LHCN-M2 (cell line): ENCODE measurements at regions not wholly inside any gene's neighbourhood (a gene's known extent, or its start where the extent isn't known, plus 50 kb on each side); places are given as distances from the start of the nearest gene placed in this dataset.

Experiments
- DNase-seq: peaks from one replicate; pipeline ENCODE4 v3.0.0-alpha.2; 2012; ENCODE audit warnings: low read depth

DNA sequence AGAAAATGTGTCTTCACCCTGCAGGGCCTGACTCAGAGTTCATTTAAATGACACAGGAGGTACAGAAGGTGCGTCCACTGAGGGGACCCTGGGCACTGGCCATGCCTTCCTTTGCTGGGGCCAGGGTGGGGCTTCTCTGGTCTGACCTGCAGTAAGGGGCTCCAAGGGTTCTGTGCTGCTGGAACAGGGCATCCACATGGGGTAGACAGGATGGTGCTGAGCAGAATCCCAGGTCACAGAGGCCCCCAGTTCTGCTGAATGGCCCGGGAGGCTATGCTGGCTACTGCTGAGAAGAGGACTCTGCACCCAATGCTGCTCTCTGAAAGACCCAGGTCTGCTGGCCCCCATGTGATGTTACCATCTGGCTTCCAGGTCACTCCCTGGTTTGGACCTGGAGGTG is 150.4 kb upstream of the GGTLC1 start:
- DNase-seq, result no peak

DNA sequence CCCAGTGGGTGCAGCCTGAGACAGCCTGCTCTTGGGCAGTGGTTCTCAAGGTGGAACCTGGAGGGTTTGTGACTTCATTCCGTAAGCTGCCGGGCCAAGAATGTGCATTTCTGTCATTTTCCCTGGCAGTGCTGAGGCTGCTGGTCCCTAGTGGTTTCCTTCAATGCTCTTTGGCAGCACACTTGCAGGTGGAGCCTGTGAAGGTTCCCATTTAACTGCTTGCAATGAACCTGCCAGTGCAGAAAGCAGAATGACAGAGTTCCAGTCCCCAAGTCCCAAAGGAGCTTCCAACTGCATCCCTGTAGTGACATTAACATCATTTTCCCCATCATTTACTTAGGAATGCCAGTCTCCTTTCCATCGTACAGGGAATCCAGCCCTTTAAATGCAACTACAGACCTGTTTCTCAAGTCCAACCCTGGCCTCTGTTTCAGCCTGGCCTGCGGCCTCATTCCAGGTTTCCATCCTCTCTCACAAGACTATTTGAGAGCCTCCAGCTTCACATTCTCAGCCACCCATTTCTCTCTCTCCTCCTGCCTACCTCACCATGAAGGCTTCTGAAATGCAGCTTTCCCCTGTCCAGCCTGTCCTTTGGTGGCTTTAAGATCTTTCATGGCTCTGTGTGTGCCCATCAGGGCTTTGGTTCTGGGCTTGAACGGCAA is 149.7 kb upstream of the GGTLC1 start:
- DNase-seq, result no peak

DNA sequence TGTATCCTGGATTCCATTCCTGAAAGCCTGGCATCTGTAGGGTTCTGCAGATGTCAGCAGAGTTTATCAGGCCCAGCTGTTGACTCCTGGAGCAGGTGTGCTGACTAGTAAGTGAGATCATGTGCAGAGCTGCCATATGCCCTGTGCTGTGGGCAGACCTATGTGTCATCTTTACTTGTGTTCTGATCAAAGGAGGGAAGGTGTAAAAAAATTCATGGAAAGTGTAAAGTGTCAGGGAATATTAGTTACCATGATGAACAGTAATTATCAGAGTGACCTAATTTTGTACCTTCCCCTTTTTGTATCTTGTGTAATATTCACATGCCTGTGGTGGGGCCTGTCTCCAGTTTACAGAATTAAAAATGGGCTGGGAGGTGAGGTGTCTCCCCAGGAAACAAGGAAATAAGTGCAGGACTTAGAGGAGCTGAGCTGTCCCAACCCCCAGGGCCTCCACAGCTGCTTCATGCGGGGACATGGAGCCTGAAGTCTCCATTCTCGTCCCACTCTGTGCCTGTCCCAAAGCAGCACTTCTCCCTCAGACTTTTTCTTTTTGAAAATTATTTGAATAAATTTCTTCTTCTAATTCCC is 148.2 kb upstream of the GGTLC1 start:
- no peak for DNase-seq

DNA sequence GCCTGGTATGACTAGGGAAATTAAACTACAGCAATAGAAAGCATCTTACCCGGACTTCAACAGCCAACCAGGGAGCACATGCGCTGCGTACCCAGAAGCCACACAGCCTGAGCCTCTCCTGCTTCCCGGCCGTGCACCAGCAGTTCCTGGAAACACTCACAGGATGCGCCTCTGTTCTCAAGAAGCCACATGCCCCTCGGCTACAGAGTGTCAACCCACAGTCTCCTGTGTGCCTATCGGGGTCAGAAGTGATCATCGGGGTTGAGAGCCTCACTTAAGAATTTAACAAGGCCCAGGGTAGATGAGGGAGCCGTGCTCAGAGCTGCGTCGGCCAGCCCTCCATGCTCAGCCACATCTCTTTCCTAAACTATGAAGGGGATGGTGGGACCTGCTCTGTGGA is 147.2 kb upstream of the GGTLC1 start:
- no peak for DNase-seq

DNA sequence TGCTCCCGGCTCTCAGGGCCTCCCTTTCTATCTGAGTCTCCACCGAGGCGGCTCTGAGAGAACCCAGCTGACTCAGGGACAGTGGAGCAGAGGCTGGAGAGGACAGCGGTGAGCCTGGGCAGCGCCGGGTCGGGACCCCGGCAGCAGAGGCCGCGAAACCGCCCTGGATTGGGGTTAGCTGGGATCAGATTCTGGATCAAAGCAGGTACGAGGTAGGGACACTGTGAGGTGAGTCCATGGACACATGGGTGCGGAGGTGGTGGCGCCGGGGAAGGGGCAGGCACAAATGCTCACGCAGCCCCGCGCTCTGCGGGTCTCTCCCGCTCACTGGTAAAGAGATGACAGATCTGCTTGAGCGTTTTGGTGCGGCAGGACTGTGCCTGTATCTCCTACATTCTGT is 146.4 kb upstream of the GGTLC1 start:
- DNase-seq, result no peak

DNA sequence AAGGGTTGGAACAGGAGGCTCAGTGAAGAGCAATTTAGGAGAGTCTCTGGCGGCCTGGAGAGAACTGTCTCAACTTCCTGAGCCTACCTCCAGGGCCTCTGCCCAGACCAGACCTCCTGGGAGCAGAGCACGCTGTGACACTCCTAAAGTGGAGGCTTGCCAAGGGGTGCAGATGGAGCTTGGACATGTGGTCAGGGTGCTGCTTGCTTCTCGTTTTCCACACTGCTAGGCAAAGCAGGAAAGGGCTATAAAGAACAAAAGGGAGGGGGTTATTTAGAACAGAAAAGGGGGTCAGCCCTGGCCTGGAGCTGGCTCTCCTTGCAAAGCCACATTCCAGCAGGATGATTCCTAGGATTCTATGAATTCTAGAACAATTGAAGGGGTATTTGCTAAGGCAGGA is 145.7 kb upstream of the GGTLC1 start:
- no peak for DNase-seq

DNA sequence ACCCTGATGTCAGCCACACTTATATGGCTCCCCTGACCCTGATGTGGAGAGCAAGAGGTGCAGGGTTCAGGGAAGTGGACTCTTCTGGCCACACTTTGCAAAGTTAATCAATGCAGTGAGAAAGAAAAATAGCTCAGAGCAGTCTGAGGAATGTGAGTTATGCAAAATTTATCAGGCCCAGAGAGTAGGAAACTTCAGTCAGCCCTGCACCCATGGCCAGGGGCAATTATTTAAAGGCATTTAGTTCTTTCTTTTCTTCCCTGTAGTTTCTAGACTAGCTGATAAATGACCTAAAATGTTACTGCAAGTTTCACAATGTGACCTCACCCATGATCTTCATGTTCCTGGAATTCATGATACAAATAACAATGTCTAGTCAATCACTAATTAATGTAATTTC is 143.7 kb upstream of the GGTLC1 start:
- DNase-seq, result no peak

DNA sequence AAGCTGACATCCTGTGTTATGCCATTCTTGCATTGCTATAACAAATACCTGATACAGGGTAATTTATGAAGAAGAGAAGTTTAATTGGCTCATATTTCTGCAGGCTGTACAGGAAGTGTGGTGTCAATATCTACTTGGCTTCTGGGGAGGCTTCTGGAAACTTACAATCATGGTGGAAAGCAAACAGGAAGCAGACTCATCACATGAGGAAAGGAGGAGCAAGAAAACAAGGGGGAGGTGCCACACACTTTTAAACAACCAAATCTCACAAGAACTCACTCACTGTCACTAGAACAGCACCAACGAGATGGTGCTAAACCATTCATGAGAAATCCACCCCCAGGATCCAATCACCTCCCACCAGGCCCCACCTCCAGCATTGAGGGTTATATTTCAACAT is 143.1 kb upstream of the GGTLC1 start:
- DNase-seq, result no peak

DNA sequence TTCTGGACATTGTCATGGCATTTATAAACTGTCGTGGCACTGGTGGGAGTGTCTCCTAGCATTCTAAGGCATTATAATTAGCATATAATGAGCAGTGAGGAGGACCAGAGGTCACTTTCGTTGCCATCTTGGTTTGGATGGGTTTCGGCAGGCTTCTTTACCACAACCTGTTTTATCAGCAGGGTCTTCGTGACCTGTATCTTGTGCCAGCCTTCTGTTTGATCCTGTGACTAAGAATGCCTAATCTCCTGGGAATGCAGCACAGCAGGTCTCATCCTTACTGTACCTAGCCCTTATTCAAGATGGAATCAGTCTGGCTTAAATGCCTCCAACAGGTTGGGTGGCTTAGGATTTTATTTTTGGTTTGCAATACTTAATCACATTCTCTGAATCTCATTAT is 142.7 kb upstream of the GGTLC1 start:
- DNase-seq, result no peak

DNA sequence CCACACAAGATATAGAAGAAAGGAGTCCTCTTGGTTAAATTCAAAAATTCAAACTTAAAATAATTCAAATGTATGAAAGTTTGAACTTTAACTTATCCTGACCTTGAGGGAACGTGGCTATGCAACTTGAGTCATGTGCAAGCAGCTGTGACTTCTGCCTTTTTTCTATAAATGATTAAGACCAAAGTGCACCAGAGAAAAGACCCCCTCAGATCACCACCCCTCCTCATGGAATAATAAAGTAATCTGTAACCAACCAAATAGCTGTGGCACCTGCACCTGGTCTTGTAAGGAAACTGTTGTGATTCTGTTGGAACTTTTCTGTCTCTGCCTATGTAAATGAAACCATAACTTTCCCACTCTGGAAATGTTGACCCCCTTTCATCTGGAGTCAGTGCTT is 141.1 kb upstream of the GGTLC1 start:
- no peak for DNase-seq

DNA sequence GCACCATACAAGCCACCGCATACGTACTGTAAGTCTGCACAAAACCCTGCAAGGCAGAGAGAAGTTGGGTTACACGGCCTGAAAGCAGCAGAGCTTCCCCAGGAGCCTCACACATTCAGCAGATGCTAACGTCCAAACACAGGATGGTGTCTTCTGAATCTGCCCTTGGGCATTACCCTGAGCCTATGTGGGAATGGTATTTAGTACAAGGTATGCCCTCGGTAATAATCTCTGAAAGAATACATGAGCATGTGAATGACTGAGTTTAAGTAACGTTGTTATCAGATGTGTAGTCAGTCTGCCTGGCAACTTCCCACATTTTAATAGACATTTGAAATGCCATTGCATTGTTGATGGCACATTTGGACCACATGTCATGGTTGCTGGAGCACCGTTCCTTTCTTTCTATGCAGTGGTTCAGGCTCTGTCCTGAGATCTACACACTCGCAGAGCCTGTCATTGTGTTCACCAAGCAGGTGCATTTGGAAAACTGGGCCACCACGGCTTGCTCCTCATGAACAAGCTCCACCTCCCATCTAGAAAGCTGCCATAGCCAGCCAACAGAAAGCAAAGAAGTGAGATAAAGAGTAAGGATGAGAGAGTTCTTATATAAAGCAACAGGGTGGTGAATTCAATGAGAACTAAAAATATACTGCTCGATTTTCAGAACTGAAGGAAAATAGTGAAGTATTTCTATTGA is 136.5 kb upstream of the GGTLC1 start:
- DNase-seq, result no peak

DNA sequence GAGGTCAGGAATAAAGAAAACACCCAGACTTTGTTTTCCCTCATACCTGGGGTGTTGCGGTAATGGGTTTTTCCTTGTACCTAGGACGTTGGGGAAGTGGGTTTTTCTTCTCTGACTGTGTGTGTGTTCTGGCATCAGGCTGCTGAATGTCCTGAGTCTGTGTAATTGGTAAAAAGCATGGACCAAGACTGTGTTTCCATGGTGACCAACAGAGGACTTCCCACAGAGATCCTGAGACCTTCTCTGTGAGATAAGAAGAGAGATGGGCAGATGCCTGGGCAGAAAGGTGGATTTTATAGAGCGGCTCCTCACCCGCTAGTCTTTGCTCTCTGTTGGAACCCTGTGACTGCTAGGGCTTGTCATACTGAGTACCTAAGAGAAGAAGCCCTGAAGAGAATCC is 135.4 kb upstream of the GGTLC1 start:
- no peak for DNase-seq

DNA sequence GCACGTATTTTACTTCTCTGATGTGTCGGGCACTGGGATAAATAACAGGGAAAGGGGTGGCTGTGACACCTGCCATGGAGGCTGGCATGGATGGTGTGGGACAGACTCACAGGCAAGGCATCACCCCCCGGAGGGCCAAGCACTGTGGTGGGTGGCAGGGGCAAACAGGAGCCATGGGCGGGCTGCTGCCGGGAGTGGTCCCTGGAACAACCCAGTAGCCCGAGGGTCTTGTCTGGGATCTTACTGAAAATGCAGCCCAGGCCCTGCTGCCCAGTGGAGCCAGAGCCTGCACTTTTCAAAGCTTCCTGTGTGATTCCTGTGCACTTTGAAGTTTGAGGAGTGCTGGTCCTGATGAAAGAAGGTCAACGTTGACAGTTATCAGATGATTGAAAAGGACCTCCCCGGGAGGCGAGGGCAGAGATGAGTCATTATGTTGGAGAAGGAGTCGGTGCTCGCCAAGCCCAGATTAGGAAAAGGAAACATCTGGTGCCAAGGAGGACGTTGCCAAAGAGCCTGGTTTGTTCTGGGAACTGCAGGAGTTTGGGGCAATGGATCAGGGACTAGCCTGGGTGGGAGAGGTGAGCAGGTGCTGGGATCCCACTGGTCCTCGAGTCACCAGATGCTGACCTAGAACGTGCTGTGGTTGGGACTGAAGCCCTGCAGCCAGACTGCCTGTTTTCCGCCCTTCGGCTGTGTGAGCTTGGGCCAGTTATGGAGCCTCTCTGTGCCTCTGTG is 130.0 kb upstream of the GGTLC1 start:
- DNase-seq, result no peak

DNA sequence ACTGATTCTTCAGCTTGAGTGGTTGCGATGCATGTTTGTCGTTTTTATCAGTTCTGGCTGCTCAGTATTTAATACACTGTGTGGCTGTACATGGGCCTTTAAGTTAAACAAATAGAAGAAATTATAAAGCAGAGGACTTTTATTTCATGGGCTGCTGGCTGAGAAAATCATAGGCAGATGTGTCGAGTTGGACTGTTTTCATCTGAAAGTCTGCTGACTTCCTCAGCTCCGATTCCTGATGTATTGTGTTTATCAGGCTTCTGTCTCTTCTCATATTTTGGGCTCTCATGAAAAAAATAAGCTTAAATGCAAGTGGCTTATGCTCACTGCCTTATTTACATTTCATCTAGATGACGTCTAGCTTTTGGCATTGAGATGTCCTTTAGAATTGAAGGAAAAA is 129.5 kb upstream of the GGTLC1 start:
- no peak for DNase-seq

DNA sequence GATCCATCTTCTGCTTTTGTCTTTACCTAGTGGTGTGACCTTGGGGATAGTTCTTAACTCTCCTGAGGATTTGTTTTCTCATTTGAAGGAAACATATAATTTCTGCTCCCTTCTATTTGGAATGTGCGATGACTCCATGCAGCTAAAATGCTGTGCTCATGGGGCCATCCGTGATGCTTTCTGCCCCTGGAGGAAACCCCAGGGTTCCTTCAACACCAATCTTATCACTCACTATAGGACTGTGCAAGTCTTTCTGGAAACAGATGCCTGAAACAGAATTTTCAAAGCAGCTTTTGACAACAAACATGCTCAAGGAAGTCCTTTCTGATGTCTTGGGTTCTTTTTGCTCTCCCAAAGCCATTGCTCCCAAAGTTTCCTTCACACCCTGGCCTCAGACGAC is 128.8 kb upstream of the GGTLC1 start:
- DNase-seq, result no peak

DNA sequence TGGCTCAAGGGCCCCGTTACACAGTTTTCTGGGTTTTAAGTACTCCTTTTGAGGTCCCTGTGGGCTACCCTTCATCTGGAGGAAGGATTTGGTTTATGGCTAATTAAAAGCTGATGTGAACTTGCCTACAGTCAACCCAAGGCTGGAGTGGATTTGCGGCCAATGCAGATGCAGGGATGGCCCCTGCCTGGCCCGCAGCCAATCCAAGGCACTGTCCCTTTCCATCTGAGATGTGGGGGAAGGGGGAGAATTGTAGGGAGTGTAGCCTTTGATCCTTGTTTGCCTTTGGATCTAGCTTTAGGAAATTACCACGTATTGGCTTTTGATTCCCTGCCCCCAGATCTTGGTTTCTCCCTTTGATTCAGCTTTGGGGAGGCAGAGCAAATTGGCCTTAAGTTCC is 128.0 kb upstream of the GGTLC1 start:
- no peak for DNase-seq

DNA sequence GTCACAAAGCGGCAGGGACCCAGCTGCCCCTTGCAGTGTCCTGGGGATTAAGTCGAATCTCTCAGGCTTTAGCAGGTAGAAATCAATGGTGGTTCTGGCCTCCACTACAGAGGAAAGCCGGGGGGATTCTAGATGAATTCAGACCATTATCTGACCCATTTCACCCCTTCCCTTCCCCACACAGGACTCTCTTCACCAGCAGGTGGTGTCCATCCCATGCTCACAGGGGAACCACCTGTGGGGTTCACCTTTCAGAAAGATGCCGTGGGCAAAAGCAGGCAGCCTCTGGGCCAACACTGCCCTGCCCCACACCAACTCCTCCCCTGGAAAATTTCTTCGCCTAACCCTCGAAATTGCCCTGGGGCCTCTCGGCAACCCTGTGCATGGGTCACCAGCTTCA is 123.8 kb upstream of the GGTLC1 start:
- DNase-seq, result no peak

DNA sequence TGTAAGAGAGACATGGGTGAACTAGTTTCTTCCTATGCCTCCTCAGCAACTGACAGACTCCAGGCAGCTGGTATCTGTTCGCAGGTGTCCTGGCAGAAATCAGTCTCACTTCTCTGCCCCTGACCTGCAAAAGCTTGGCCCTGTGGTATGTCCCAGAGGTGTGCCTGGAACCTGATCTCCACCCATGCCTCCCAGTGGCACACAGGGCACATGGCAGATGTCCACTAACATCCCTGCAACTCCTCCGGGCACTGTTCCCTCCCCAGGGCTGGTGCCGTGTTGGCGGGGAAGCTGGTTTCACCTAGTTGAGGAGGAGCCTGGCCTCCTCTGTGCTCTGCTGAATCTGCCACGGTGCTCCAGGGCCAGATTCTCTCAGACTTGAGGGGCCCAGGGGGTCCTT is 123.3 kb upstream of the GGTLC1 start:
- no peak for DNase-seq

DNA sequence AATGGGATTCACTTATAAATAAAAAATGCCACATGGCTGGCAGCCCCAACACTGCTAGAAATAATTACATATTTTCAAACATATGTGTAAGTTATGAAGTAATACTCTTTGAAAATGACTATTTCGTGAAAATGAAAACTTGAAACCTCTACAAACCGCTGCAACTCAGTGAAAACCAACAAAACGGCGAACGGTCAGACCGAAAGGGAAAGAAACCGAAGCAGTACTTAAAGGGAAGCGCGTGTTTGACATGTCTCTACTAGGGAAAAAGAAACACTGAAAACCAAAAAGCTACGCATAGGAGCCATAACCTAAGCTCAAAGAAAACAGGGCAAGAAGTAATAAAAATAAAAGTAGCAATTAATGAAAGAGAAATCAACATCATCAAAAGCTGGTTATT is 121.0 kb upstream of the GGTLC1 start:
- no peak for DNase-seq

DNA sequence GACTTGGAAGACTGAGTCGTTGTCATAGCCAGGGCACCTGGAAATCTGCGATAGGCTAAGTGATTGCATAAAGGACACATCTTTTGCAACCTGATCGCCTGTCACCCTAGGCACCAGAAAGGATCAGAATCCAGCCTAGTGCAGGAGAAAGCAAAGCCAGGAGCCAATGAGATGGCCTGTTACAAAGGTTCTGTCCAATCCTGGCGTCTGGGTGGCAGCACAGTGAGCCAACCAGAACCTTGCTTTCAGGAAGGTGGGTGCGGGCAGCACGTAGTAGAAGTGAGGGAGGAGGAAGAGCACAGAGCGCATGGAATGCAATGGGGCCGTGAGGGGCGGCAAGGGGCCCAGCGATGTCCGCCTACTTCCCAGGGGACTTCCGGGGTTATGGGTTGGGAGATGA is 120.4 kb upstream of the GGTLC1 start:
- no peak for DNase-seq

DNA sequence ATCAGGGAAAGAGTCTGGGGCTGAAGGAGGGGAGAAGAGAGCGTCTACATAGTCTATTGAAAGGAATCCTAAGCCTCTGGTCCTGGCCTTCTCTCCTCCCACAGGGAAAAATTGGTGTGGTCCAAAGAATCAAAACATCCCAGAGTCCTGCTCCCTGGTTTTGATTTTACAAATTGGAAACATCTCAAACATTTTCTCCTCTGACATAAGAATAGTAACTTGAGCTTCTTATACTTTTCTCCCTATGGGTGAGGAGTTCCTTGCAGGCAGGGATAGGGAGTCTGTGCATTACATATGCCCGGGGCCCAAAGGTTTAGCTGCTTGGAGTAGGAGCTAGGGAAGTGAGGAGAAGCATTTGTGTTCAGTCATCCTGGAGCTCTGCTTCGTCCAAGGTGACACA is 120.0 kb upstream of the GGTLC1 start:
- DNase-seq, result no peak

DNA sequence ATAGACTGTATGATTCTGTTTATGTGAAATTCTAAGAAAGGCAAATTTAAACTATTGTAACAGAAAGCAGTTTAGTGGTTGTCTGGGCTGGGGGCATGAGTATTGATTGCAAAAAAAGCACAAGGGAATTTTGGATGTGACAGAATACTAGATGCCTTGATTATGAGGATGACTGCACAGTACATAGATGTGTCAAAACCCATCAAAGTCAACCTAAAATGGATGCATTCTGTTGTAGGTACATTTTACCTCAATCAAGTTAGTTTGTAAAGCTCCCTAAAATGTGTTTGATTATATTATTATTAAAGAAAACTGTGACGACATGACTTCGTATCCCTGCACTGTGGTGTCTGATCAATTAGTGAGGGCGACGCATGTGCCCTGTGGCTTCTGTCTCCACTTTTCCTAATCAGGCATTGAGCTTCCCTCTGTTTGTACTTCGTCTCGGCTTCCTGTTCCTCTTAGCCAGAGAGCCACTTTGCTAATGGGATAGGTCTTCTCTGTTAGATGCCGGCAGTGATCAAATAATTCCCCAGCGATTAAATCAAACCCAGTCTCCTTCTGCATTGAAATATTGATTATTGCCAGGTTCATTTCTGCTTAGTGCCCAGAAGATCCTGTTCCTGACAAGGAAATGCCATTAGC is 118.3 kb upstream of the GGTLC1 start:
- no peak for DNase-seq
